Activated CD4-positive, alpha-beta T cell treated with anti-CD3 and anti-CD28 coated beads for 36 hours (primary cell): ENCODE measurements at regions not wholly inside any gene's neighbourhood (a gene's known extent, or its start where the extent isn't known, plus 50 kb on each side); places are given as distances from the start of the nearest gene placed in this dataset.
"Not testable (repeated sequence)": the region's sequence is repeated elsewhere in the genome, so short reads cannot be mapped to it uniquely, and the experiment has no call there.

Experiments used
- ATAC-seq: fragments of 200-7000 bp; cut with Tn5 transposase; one replicate; pipeline ENCODE4 v1.10.0; 2021; ENCODE audit warnings: mild to moderate bottlenecking, moderate library complexity
- CTCF ChIA-PET: fragments of 350-600 bp; sonication (Branson Sonifier 250); formaldehyde crosslinking; loops from one replicate; lab custom pipeline; 2021; ENCODE audit warnings: antibody characterized with exemption; lab: Charles Lee
- POLR2A ChIA-PET: fragments of 350-600 bp; sonication (Branson Sonifier 250); formaldehyde crosslinking; loops from one replicate; lab custom pipeline; 2021; ENCODE audit warnings: antibody characterized with exemption, inconsistent platforms; lab: Charles Lee
- DNase-seq: peaks from one replicate; pipeline ENCODE4 v3.0.0-alpha.2; 2020
- H3K27ac Mint-ChIP-seq: one replicate; pipeline ENCODE4 v1.8.0; 2021; ENCODE audit warnings: mixed read lengths
- H3K27me3 Mint-ChIP-seq: one replicate; pipeline ENCODE4 v1.8.0; 2021; ENCODE audit warnings: mixed read lengths
- H3K36me3 Mint-ChIP-seq: one replicate; pipeline ENCODE4 v1.8.0; 2021; ENCODE audit warnings: low read depth, mixed read lengths
- H3K4me1 Mint-ChIP-seq: one replicate; pipeline ENCODE4 v1.8.0; 2021; ENCODE audit warnings: mixed read lengths
- H3K4me3 Mint-ChIP-seq: one replicate; pipeline ENCODE4 v1.8.0; 2021; ENCODE audit warnings: mild to moderate bottlenecking, moderate library complexity, mixed read lengths
- H3K9me3 Mint-ChIP-seq: one replicate; pipeline ENCODE4 v1.8.0; 2021; ENCODE audit warnings: low read depth, mixed read lengths
- intact Hi-C, 2 experiments: fragments of 100-400 bp; cut with DNase I in 1 of 2; cut with micrococcal nuclease in 1 of 2; formaldehyde crosslinking; loops; one replicate each; pipeline versions ENCODE4 v1.14.2 to v1.15.1; 2022 to 2024; cut with DNase I, micrococcal nuclease

DNA sequence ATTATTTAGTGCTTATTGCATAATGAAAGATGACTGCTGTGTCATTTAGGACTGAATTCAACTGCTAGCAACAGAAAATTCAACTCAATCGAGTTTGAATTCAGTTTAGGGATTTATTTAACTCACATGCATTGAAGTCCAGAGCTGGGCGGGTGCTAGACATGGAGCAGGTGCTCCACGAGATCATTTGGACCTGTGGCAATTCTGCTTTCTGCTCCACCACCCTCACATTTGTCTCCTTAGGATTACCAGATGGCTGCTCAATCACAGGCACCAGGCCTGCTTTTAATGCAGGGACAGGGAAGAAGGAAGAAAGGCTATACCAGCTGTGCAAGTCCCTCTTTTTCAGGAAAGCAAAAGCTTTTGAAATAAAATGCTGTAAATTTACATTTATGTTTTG lies 572.9 kb upstream of the SLC8A1 start:
- no peak for ATAC-seq
- CTCF ChIA-PET, result no interaction called here

DNA sequence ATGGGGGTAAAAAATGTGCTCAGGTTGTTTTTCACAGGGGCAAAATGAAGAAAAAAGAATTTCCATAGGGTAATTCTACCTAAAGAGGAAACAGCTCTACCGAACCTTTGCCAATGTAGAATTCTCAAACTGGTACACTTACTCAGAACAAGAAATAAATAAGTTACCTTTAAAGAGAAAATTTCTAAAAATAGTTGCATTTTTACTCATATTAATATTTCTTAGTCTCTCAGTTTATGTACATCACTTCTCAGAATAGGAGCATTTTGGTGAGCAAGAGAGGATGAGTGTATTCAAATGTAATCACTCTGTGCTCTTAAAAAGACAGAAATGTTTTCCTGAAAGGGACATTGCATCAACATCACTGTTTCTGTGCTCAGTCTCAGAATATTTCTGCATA lies 574.7 kb upstream of the SLC8A1 start:
- Mint-ChIP-seq H3K36me3 (no peaks in the 10 kb centered on the region), H3K27ac (no peak overlapping the region), H3K27me3 (no peaks in the 10 kb centered on the region), H3K4me3 (no peak overlapping the region), H3K4me1 (no peaks in the 10 kb centered on the region), H3K9me3 (no peaks in the 10 kb centered on the region)
- intact Hi-C loops, result no loop called here
- DNase-seq (no peak), ATAC-seq (no peak)
- ChIA-PET CTCF (no interaction called here), POLR2A (no interaction called here)

More for the DNA sequence above, 572.9 kb upstream of the SLC8A1 start:
- Mint-ChIP-seq H3K27me3 (no peaks in the 10 kb centered on the region), H3K36me3 (no peaks in the 10 kb centered on the region), H3K27ac (no peak overlapping the region), H3K4me1 (no peaks in the 10 kb centered on the region), H3K9me3 (no peaks in the 10 kb centered on the region), H3K4me3 (no peak overlapping the region)
- intact Hi-C loops, result no loop called here
- POLR2A ChIA-PET, result no interaction called here
- DNase-seq, result no peak

DNA sequence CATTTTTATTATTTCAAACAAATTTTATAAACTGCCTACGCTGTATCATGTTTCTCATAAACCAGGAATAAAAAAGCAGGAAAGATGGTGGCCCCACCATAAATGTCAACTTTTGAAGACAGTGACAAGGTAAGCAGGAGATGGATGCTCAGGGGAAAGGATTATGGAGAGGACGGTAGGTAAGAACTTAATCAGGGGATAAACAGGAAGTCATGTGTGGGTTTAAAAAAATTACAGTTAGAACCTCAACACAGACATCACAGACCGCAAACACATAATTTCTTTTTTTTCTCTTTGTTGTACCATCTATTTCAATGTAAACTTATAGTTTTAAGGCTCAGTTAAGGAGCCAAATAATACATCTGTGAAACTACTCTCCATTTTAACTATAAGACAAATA lies 575.2 kb upstream of the SLC8A1 start:
- H3K27ac Mint-ChIP-seq, result peak overlapping the region; percentile 41
- CTCF ChIA-PET, result no interaction called here
- no peaks in the 10 kb centered on the region for H3K36me3 Mint-ChIP-seq
- intact Hi-C loops, result no loop called here
- ATAC-seq (no peak), DNase-seq (no peak)
- no peaks in the 10 kb centered on the region for H3K27me3 Mint-ChIP-seq
- no peak overlapping the region for H3K4me3 Mint-ChIP-seq
- no peaks in the 10 kb centered on the region for H3K4me1 Mint-ChIP-seq
- no peaks in the 10 kb centered on the region for H3K9me3 Mint-ChIP-seq
- POLR2A ChIA-PET, result no interaction called here

DNA sequence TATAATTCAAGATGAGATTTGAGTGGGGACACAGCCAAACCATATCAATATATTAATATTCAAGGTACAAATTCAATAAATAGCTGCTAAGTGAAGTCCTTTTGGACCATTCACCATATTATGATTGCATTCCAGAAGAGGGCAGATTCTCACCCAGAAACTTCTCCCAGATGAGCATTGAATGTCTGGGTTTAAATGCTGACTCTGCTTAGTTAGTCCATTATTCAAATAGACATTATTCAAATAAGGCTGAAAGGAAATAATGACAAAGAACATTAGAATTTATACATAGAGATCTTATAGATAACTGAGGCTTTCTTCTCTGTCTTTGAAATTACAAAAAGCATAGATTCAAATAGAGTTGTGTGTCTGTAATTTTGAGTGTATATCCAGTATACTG lies 579.4 kb upstream of the SLC8A1 start:
- no peak overlapping the region for H3K4me3 Mint-ChIP-seq
- no peaks in the 10 kb centered on the region for H3K4me1 Mint-ChIP-seq
- ATAC-seq (no peak), DNase-seq (no peak)
- ChIA-PET POLR2A (no interaction called here), CTCF (no interaction called here)
- H3K27me3 Mint-ChIP-seq, result no peaks in the 10 kb centered on the region
- H3K27ac Mint-ChIP-seq, result no peak overlapping the region
- H3K9me3 Mint-ChIP-seq, result no peaks in the 10 kb centered on the region
- intact Hi-C loops, result no loop called here
- no peaks in the 10 kb centered on the region for H3K36me3 Mint-ChIP-seq

DNA sequence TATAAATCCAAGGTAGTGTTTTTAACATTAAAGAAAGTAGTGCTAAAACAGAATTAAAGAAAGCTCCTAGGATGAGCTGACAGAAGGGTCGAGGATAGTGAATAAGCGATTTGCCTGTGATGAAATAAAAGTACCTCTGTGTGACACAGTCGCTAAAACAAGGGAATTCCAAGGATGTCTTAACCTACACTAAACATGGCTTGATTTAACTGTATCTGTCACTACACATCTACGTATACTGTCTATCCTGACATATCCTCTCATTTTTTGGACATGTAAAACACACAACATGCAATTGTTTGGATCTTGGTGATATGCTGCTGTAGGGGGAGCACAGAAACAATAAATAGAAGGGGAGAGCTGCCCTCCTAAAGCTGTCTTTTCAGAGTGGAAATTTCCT lies 580.8 kb upstream of the SLC8A1 start:
- intact Hi-C loops, result no loop called here

DNA sequence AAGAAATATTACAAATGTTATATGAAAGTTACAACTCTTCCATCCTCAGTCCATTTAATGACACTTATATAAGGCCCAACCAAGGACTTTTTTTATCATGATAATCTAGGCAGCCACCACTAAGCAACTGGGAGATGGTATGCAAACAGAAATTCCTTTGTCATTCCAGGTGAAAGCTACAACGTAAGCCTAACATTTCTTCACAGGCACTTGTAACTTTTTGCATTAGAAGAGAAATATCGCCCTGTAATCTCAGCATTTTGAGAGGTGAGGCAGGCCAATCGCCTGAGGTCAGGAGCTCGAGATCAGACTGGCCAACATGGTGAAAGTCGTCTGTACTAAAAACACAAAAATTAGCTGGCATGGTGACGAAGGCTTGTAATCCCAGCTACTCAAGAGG lies 581.2 kb upstream of the SLC8A1 start:
- intact Hi-C loops, result no loop called here

More for the DNA sequence above, 580.8 kb upstream of the SLC8A1 start:
- Mint-ChIP-seq H3K27me3 (no peaks in the 10 kb centered on the region), H3K9me3 (no peaks in the 10 kb centered on the region), H3K4me1 (no peaks in the 10 kb centered on the region), H3K4me3 (no peak overlapping the region), H3K27ac (no peak overlapping the region), H3K36me3 (no peaks in the 10 kb centered on the region)
- CTCF ChIA-PET, result interaction anchor here (0.6 kb wide), 1 partner anchor 168 kb away, joined by 3 read pairs; no protein-coding TSS in a partner anchor
- ATAC-seq, result no peak
- no peak for DNase-seq
- POLR2A ChIA-PET, result no interaction called here

DNA sequence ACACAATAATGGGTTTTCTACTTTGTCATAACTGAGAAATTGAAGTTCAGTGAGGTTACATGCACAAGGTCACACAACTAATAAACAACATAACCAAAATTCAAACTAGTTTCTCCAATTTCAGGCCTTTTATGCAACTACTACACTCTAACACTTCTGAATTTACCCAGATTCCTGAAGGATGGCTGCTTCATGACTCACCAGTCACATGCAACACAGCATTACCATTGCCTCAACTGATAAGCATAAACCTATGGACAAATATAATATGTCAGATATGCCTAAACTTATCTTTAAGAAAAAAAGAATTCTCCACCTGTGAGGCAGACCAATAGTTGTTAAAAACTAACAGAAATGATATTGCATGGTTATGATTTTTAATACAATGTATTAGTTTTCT lies 586.5 kb upstream of the SLC8A1 start:
- H3K27me3 Mint-ChIP-seq, result no peaks in the 10 kb centered on the region
- no peak overlapping the region for H3K27ac Mint-ChIP-seq
- H3K9me3 Mint-ChIP-seq, result peaks cover 5% of the 10 kb centered on the region
- no peaks in the 10 kb centered on the region for H3K36me3 Mint-ChIP-seq
- no peaks in the 10 kb centered on the region for H3K4me1 Mint-ChIP-seq
- H3K4me3 Mint-ChIP-seq, result no peak overlapping the region
- intact Hi-C loops, result no loop called here
- ATAC-seq (no peak), DNase-seq (no peak)
- ChIA-PET CTCF (no interaction called here), POLR2A (no interaction called here)

More for the DNA sequence above, 581.2 kb upstream of the SLC8A1 start:
- Mint-ChIP-seq H3K36me3 (no peaks in the 10 kb centered on the region), H3K9me3 (no peaks in the 10 kb centered on the region), H3K4me3 (no peak overlapping the region), H3K27me3 (no peaks in the 10 kb centered on the region), H3K4me1 (no peaks in the 10 kb centered on the region), H3K27ac (no peak overlapping the region)
- ChIA-PET POLR2A (no interaction called here), CTCF (interaction anchor here (0.6 kb wide), 1 partner anchor 167 kb away, joined by 3 read pairs; no protein-coding TSS in a partner anchor)
- no peak for ATAC-seq
- no peak for DNase-seq

DNA sequence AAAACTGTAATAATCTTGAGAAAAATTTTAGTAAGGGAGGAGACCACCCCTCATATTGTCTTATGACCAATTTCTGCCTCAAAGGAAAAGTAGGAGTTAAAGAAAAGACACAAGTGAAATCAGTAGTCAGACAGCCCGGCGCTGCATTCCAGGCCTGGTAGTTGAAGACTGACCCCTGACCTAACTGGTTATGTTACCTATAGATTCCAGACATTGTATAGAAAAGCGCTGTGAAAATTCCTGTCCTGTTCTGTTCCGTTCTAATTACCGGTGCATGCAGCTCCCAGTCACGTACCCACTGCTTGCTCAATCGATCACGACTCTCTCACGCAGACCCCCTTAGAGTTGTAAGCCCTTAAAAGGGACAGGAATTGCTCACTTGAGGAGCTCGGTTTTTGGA lies 587.9 kb upstream of the SLC8A1 start:
- H3K9me3 Mint-ChIP-seq, ATAC-seq, H3K27me3 Mint-ChIP-seq, POLR2A ChIA-PET, intact Hi-C loops, H3K27ac Mint-ChIP-seq, CTCF ChIA-PET, H3K4me3 Mint-ChIP-seq, H3K4me1 Mint-ChIP-seq, DNase-seq, H3K36me3 Mint-ChIP-seq: not testable (repeated sequence)

DNA sequence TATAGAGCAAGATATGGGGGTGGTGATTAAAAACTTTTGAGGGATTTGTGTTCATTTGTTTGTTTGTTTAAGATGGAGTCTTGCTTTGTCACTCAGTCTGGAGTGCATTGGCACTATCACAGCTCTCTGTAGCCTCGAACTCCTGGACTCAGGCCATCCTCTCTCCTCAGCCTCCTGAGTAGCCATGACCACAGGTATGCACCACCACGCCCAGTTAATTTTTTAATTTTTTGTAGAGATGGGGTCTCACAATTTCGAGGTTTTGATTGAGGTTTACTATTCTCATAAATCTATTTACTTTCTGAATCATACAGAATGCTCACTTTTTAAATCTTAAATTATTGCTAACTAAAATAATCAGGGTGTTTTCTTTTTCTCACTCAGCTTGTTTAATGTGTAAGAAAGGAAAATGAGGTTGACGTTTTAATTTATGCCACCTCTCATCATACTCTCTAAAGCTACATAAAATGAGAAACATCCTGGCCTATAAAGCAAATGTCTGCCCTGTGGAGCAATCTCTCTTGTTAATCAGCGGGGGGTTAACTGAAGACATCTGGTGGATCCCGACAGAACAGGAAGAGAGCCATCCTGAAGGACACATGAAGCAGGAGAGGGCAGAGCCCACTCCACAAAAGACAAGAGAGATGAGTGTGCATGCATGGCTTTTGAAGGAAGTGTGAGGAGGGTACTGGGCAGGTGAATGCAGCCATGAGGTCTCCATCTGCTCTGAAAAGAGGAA lies 589.1 kb upstream of the SLC8A1 start:
- no peak for ATAC-seq
- ChIA-PET CTCF (no interaction called here), POLR2A (no interaction called here)
- no peaks in the 10 kb centered on the region for H3K4me1 Mint-ChIP-seq
- H3K36me3 Mint-ChIP-seq, result no peaks in the 10 kb centered on the region
- intact Hi-C loops, result no loop called here
- H3K4me3 Mint-ChIP-seq, result no peak overlapping the region
- H3K27ac Mint-ChIP-seq, result no peak overlapping the region
- no peak for DNase-seq
- H3K27me3 Mint-ChIP-seq, result no peaks in the 10 kb centered on the region
- peaks cover 8% of the 10 kb centered on the region for H3K9me3 Mint-ChIP-seq

DNA sequence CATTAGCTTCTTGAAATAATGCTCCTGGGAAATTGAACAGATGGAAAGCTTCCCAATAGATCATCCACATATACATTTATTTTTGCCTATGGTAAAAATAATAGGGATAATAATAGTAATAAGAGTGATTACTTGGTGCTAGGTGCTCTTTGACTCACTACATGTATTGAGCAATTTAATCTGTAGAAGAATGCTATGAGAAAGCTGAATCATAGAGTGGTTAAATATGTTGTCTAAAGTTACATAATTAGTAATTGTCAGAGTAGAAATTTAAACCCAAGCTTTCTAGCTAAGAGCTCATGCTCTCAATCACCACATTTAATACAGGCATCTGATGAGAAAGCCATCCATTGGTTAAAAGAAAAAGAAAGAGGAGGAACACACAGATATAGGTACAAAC lies 590.5 kb upstream of the SLC8A1 start:
- ChIA-PET POLR2A (no interaction called here), CTCF (no interaction called here)
- ATAC-seq, result no peak
- intact Hi-C loops, result no loop called here
- no peak for DNase-seq
- peaks cover 8% of the 10 kb centered on the region for H3K9me3 Mint-ChIP-seq
- H3K4me3 Mint-ChIP-seq, result no peak overlapping the region
- H3K27me3 Mint-ChIP-seq, result no peaks in the 10 kb centered on the region
- H3K36me3 Mint-ChIP-seq, result no peaks in the 10 kb centered on the region
- no peak overlapping the region for H3K27ac Mint-ChIP-seq
- H3K4me1 Mint-ChIP-seq, result no peaks in the 10 kb centered on the region

DNA sequence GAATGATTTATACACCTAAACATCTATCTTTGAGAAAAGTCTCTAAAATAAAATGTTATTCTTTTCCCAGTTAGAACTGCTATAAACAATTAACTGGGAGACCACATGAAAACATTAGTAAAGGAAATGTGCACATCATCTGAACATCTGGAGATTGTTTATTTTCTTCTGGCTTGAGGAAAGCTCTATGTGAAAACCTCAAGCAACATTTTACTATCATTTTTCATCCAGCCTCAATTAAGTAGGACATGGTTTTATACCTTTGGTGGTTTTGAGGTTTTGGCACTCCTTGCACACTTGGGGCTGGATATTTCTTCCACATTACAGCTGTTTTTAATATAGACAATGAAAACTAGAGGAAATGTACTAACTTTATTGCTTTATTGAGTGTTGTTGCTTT lies 609.5 kb upstream of the SLC8A1 start:
- no peak for DNase-seq
- CTCF ChIA-PET, result no interaction called here

DNA sequence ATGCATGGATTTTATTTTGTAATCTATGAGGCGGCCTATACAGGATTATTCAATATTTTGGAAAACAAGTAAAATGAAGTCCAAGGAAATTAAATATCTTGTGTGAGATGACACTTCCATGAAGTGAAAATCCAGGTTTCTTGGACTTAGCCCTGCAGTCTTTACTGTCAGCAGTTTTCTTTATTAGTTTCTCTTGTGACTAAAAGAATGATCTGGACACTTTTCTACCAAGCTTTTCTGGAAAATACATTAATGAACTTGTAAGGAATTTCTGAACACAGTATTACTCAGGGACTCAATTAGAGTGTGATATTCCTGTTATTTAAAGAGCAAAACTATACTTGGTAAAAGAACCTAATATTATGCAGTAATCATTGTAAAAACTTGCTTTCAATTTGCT lies 610.4 kb upstream of the SLC8A1 start:
- H3K9me3 Mint-ChIP-seq, result no peaks in the 10 kb centered on the region
- no peaks in the 10 kb centered on the region for H3K4me1 Mint-ChIP-seq
- POLR2A ChIA-PET, result no interaction called here
- no peak overlapping the region for H3K4me3 Mint-ChIP-seq
- H3K27ac Mint-ChIP-seq, result no peak overlapping the region
- no peaks in the 10 kb centered on the region for H3K36me3 Mint-ChIP-seq
- intact Hi-C loops, result no loop called here
- ATAC-seq, result no peak
- CTCF ChIA-PET, result no interaction called here
- no peaks in the 10 kb centered on the region for H3K27me3 Mint-ChIP-seq
- DNase-seq, result no peak

More for the DNA sequence above, 609.5 kb upstream of the SLC8A1 start:
- H3K9me3 Mint-ChIP-seq, result no peaks in the 10 kb centered on the region
- no peak overlapping the region for H3K4me3 Mint-ChIP-seq
- POLR2A ChIA-PET, result no interaction called here
- no peaks in the 10 kb centered on the region for H3K36me3 Mint-ChIP-seq
- H3K27ac Mint-ChIP-seq, result no peak overlapping the region
- no peaks in the 10 kb centered on the region for H3K27me3 Mint-ChIP-seq
- no peaks in the 10 kb centered on the region for H3K4me1 Mint-ChIP-seq
- ATAC-seq, result no peak
- intact Hi-C loops, result no loop called here
